Urothelium cell line (cell line): ENCODE measurements at regions not wholly inside any gene's neighbourhood (a gene's known extent, or its start where the extent isn't known, plus 50 kb on each side); places are given as distances from the start of the nearest gene placed in this dataset.
"Not testable (repeated sequence)": the region's sequence is repeated elsewhere in the genome, so short reads cannot be mapped to it uniquely, and the experiment has no call there.

ENCODE experiments used
- DNase-seq: peaks from one replicate; pipeline ENCODE4 v3.0.0; 2011; ENCODE audit warnings: low spot score, mixed read lengths
- FAIRE-seq: peaks from 2 replicates; lab custom pipeline; 2011; peaks lifted over from hg19 to GRCh38; lab: Jason Lieb, UNC

DNA sequence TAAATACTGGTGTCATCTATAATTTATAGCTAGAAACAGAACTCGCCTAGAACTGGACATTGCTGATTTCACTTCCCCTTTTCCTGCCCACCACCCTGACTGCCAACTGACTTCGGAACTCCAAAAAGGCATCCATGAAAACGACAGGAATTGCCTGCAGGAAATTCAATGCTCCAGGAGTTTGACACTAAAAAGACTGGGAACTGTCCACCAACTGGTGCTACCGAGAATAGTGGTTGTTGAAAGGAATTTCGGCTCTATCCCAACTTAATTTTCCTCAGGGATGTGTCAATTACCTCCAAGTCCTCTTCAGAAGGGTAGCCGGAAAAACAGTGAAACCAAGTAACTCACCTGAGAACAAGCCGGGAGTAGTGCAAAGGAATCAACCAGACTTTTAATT, 440.0 kb downstream of the PRELID2 start:
- FAIRE-seq, DNase-seq: not testable (repeated sequence)

DNA sequence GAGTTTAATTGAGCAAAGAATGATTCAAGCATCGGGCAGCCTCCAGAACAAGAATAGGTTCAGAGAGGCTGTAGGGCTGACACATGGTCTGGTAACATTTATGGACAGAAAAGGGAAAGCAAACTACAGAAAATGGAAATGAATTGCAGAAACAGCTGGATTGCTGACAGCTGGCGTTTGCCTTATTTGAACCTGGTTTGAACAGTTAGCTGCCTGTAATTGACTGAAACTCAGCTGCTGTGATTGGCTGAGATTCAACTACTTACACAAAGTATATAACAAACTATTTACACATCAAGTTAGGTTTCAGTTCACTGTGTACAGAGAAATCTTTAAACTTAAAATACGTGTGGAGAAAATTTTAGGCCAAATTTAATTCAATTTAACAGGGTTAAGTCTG, 441.7 kb downstream of the PRELID2 start:
- FAIRE-seq (no peak), DNase-seq (no peak)

DNA sequence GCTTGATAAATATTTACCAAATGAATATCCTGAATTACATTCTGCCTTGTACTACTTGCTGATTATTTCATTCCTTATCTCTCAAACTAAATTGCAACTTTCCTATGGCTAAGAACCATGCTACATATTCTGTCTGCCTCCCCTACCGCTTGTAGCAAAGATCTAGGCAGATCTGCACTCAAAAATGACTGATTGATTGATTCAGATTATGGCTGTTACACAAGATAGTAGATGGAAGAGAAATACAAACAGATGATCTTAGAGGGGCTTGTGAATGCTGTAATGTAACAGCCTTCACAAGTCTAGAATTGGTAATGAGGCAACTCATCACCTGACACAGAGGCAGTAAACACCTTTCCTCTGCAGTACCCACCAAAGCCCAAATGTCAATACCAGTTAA, 446.1 kb downstream of the PRELID2 start:
- no peak for FAIRE-seq
- no peak for DNase-seq

- DNase-seq (no peak), FAIRE-seq (no peak)
These were observed 449.9 kb downstream of the PRELID2 start for GRCh38 chr5:145385276-145385675.

DNA sequence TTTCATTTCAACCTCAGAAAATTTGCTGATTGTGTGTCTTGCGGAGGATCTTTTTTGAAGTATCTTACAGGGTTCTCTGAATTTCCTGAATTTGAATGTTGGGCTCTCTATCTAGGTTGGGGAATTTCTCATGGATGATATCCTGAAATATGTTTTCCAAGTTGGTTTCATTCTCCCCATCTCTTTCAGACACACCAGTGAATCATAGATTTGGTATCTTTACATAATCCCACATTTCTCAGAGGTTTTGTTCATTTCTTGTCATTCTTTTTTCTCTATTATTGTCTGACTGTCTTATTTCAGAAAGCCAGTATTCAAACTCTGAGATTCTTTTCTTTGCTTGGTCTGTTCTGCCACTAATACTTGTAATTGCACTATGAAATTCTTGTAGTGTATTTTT, 456.9 kb downstream of the PRELID2 start:
- no peak for FAIRE-seq
- DNase-seq = no peak

GRCh38 chr5:145375521-145375920, 459.6 kb downstream of the PRELID2 start:
- DNase-seq (no peak), FAIRE-seq (no peak)

DNA sequence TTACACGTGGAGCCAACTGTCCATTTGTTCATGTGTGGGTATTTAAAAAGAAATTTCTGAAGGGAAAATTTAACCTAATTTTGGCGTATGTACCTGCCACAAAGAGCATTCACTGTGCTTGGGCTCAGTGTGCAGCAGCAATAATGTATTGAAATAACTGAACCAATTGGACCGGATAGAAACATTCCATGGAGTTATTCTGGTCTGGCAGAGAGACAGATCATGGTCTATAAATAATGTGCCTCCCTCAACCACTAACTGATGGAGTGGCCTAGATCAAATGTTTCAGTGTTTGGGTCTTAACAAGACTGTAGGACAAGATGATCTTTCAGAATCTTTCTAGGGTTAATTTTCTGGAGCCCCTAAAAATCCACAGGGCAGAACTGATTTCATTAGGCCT, 469.7 kb downstream of the PRELID2 start:
- FAIRE-seq = no peak
- DNase-seq = no peak

- FAIRE-seq (no peak), DNase-seq (peak; percentile 20)
These were observed 472.9 kb downstream of the PRELID2 start for GRCh38 chr5:145362266-145362665.

DNA sequence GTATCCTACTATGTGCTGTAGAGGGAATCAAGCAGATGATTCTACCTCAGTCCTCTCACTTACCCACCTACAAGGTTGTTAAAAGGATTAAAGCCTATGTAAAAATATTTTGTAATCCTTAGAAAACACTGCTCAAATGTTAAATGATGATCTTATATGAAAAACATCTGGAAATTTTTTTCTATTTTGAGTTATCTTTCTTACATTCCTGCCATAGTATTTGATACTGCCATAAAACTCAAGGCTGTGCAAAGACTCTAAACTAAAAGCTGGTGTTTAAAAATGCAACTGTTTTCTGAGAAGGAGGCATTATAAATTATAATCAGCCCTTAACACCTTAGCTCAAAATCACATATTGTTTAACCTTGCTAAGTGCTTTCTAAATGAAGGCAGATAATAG, 474.2 kb downstream of the PRELID2 start:
- no peak for DNase-seq

DNA sequence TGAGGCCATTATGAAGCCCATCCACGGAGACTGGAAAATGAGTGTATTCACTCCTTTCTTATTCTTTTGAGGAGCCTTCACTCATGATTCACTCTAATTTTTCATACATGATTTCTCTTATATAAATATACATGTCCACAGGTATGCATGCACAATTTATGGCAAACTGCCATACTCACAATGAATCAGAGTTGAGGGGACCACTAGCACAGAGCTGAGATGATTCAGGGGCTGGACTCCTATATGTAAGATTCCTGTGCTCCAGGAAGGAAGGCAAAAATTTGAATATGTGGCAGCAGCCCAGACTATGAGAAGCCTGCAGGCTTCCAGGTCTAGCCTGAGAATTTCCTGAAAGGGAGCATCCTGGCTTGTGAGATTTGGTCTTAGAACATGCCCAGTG, 484.6 kb downstream of the PRELID2 start:
- DNase-seq (no peak), FAIRE-seq (no peak)

More for the DNA sequence above, 474.2 kb downstream of the PRELID2 start:
- FAIRE-seq = no peak

DNA sequence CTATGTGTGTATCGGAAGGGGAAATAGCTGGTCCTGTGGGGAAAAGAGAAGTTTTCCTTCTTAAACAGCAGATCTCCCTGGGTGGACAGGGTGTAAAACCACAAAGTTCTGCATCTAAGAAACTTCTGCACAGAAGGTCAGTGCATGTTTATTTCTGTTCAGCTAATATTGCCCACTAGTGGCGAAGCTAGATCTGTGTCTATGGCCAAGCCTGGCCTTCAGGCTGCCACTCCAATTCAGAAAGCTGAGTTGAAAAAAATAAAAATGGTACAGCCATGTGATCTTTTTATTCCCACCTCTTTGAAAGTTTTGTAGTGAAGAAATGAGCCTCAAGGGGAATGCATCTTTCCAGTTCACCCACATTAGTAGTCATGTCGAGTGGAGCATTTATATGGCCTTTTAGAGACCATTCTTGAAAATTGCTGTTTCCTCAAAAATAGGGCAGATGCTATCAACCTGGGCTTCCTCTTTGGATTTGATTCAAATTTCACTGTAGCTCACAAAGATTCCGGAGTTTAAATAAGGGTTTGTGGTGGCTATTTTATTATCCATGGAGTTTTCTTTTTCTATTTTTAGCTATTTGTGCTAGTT, 488.0 kb downstream of the PRELID2 start:
- DNase-seq = peak; percentile 30
- FAIRE-seq = no peak

GRCh38 chr5:145345511-145346287, 489.4 kb downstream of the PRELID2 start:
- FAIRE-seq (no peak), DNase-seq (no peak)

DNA sequence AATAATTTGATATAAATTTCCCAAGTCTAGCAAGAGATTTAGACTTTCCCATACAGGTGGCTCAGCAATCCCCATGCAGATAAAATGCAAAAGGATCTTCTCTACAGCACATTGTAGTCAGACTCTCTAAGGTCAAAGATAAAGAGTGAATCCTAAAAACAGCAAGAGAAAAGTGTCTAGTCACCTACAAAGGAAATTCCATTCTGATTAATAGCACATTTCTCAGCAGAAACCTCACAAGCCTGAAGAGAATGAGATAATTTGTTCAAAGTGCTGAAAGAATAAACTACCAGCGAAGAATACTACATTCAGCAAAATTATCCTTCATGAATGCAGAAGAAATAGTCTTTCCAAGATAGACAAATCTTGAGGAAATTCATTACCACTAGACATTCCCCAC, 493.3 kb downstream of the PRELID2 start:
- FAIRE-seq (no peak), DNase-seq (no peak)

- no peak for DNase-seq
- FAIRE-seq = peak; percentile 69
These were observed 495.0 kb downstream of the PRELID2 start for GRCh38 chr5:145340099-145340498.

DNA sequence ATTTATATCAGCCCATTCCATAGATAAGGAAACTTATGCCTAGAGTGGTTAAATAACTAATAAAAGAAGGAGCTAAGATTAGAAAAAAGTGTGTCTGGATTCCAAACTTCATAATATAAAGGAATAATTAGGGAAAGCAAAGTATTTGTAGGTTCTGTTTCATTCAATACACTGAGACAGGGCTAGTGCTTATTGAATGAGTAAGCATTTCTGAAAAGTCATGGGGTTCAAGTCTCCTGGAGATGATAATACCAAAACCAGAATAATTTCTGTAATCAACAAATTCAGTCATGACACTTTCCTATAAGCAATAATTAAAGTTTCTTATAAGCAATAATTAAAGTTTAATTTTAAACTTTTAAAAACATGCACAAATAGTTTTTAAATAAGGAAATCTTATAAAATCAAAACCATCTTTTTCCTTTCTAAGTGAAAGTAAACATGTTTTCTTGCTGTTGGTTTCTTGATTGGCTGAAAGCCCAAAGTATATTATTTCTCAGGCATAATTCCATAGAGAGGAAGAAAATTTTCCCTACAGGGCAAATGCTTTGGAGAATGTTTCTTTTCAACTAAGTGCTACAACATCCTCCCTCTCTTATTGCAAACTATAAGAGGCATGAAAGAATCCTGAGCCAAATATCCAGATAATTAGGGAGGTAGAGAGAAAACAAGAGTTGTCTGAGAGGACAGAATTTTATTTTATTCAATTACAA, 510.2 kb downstream of the PRELID2 start:
- DNase-seq = no peak
- FAIRE-seq = no peak

GRCh38 chr5:145324101-145324500, 511.0 kb downstream of the PRELID2 start:
- FAIRE-seq (no peak), DNase-seq (no peak)

GRCh38 chr5:145316282-145316681, 518.9 kb downstream of the PRELID2 start:
- DNase-seq = no peak
- no peak for FAIRE-seq

DNA sequence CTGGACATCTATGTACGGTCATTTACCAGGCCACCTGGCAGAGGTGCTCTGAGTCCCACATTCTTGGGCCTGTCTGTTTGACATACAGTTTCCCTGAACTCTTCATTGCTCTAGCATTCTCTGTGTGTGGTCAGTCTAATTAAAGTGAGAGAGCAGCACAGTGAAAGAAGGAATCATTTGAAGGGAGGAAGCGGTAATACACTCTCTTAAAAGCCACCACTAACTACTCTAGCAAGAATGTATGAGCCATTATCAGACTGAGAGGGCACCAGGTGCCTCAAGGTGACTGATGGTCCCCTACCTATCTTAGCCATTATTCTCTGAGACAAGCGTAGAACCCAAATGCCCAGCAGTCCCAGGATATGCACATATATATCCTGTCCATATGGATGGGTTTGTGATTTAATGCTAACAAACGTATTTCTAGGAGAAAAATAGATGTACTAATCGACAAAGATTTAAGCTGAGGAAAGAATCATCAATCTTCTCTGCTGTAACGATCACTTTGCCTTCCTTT, 527.2 kb downstream of the PRELID2 start:
- FAIRE-seq (no peak), DNase-seq (no peak)

DNA sequence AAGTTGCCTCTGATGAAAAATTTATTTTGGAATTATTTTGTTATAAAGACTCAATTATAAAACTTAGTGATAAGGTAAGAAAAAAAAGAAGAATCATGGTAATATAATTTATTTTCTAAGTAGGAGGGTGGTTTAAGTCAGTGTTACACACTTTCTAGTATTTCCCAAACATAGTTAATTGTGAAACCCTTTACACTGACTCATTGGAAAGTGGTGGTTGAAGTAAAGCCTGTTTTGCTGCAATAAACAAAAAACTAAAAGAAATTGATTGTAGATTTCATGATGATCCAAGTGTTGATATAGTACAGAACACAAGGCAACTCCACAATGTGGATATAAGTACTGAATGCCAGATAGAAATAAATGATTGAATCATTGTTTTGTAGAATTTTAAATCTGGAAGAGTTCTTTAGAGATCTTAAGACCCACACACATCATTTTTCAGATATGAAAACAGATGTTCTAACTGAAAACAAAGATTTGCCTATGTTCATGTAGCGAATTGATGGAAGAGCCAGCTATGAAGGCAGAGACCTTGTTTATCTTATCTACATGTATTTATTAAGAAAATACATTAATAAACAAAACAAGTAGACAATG, 539.8 kb downstream of the PRELID2 start:
- DNase-seq (no peak), FAIRE-seq (no peak)

GRCh38 chr5:145294331-145294730, 540.8 kb downstream of the PRELID2 start:
- no peak for DNase-seq
- no peak for FAIRE-seq

GRCh38 chr5:145293716-145294115, 541.4 kb downstream of the PRELID2 start:
- no peak for FAIRE-seq

More at GRCh38 chr5:145293716-145294115, 541.4 kb downstream of the PRELID2 start:
- no peak for DNase-seq
